ENCODE measurements at regions not wholly inside any gene's neighbourhood (a gene's known extent, or its start where the extent isn't known, plus 50 kb on each side); places are given as distances from the start of the nearest gene placed in this dataset.
"Not testable (repeated sequence)": the region's sequence is repeated elsewhere in the genome, so short reads cannot be mapped to it uniquely, and the experiment has no call there.

- intact Hi-C loops (cut with DNase I): no loop called here
- DNase-seq (ENCODE audit: low spot score): no peak
Observed at GRCh38 chr15:31499953-31500765, 173.5 kb downstream of the KLF13 start.

- DNase-seq (ENCODE audit: low spot score): no peak
- intact Hi-C loops (cut with DNase I): no loop called here
Observed at GRCh38 chr15:31500766-31501449, 174.3 kb downstream of the KLF13 start.

GRCh38 chr15:31501536-31502157 is 175.0 kb downstream of the KLF13 start:
- intact Hi-C loops (cut with DNase I): no loop called here
- no peak for DNase-seq (ENCODE audit: low spot score)

- intact Hi-C loops (cut with DNase I): no loop called here
- DNase-seq (ENCODE audit: low spot score): no peak
Observed at GRCh38 chr15:31502541-31503229, 176.1 kb downstream of the KLF13 start.

GRCh38 chr15:31503256-31503655 is 176.6 kb downstream of the KLF13 start:
- intact Hi-C loops (cut with DNase I): no loop called here
- DNase-seq (ENCODE audit: low spot score): no peak

GRCh38 chr15:31503758-31504461 is 177.3 kb downstream of the KLF13 start:
- DNase-seq (ENCODE audit: low spot score): no peak

GRCh38 chr15:31504462-31504839 is 177.8 kb downstream of the KLF13 start:
- DNase-seq (ENCODE audit: low spot score): no peak
- intact Hi-C loops (cut with DNase I): no loop called here

More at GRCh38 chr15:31503758-31504461, 177.3 kb downstream of the KLF13 start:
- intact Hi-C loops (cut with DNase I): no loop called here

GRCh38 chr15:31507573-31507972 is 180.9 kb downstream of the KLF13 start:
- intact Hi-C loops (cut with DNase I); DNase-seq (ENCODE audit: low spot score): not testable (repeated sequence)

- no peak for DNase-seq (ENCODE audit: low spot score)
- intact Hi-C loops (cut with DNase I): no loop called here
Observed at GRCh38 chr15:31508656-31509055, 182.0 kb downstream of the KLF13 start.

GRCh38 chr15:31510057-31510456 is 183.4 kb downstream of the KLF13 start:
- DNase-seq (ENCODE audit: low spot score): no peak
- intact Hi-C loops (cut with DNase I): no loop called here

- DNase-seq (ENCODE audit: low spot score): no peak
- intact Hi-C loops (cut with DNase I): no loop called here
Observed at GRCh38 chr15:31511707-31512310, 185.2 kb downstream of the KLF13 start.

- no peak for DNase-seq (ENCODE audit: low spot score)
- intact Hi-C loops (cut with DNase I): no loop called here
Observed at GRCh38 chr15:31513178-31513577, 186.5 kb downstream of the KLF13 start.

GRCh38 chr15:31516440-31516839 is 189.8 kb downstream of the KLF13 start:
- intact Hi-C loops (cut with DNase I): no loop called here

GRCh38 chr15:31516874-31517273 is 190.2 kb downstream of the KLF13 start:
- intact Hi-C loops (cut with DNase I): no loop called here
- no peak for DNase-seq (ENCODE audit: low spot score)

More at GRCh38 chr15:31516440-31516839, 189.8 kb downstream of the KLF13 start:
- DNase-seq (ENCODE audit: low spot score): no peak

- intact Hi-C loops (cut with DNase I): no loop called here
- no peak for DNase-seq (ENCODE audit: low spot score)
Observed at GRCh38 chr15:31517711-31518110, 191.1 kb downstream of the KLF13 start.

GRCh38 chr15:31522028-31522427 is 195.4 kb downstream of the KLF13 start:
- intact Hi-C loops (cut with DNase I): no loop called here
- no peak for DNase-seq (ENCODE audit: low spot score)

- intact Hi-C loops (cut with DNase I): no loop called here
- DNase-seq (ENCODE audit: low spot score): no peak
Observed at GRCh38 chr15:31523027-31523654, 196.5 kb downstream of the KLF13 start.

- DNase-seq (ENCODE audit: low spot score): no peak
- intact Hi-C loops (cut with DNase I): no loop called here
Observed at GRCh38 chr15:31523655-31524049, 197.0 kb downstream of the KLF13 start.

All from cardiac septum (tissue), 1 donor.